Osteoblast (primary cell): ENCODE measurements at regions not wholly inside any gene's neighbourhood (a gene's known extent, or its start where the extent isn't known, plus 50 kb on each side); places are given as distances from the start of the nearest gene placed in this dataset.

Source experiments
- DNase-seq: peaks from one replicate; pipeline ENCODE4 v3.0.0; 2011; ENCODE audit warnings: low spot score, mixed read lengths; ENCODE audit not compliant: insufficient read length; ENCODE audit errors: missing footprints
- H2AFZ ChIP-seq: 2 replicates; pipeline ENCODE4 v1.6.0; 2011; ENCODE audit warnings: mild to moderate bottlenecking, low read length
- H3K27ac ChIP-seq: 2 replicates; pipeline ENCODE4 v1.5.1; 2011; ENCODE audit warnings: mild to moderate bottlenecking, low read depth, low read length, moderate library complexity
- H3K27me3 ChIP-seq: 2 replicates; pipeline ENCODE4 v1.6.0; 2012; ENCODE audit warnings: mild to moderate bottlenecking, control low read depth, inconsistent platforms, low read length, moderate library complexity; ENCODE audit not compliant: insufficient read depth
- H3K36me3 ChIP-seq: 2 replicates; pipeline ENCODE4 v1.5.1; 2011; ENCODE audit warnings: mild to moderate bottlenecking, low read length, control low read depth, moderate library complexity; ENCODE audit not compliant: insufficient read depth
- H3K4me1 ChIP-seq: 2 replicates; pipeline ENCODE4 v1.5.1; 2011; ENCODE audit warnings: mild to moderate bottlenecking, low read length, control low read depth, moderate library complexity; ENCODE audit not compliant: insufficient read depth
- H3K4me2 ChIP-seq: 2 replicates; pipeline ENCODE4 v1.6.0; 2011; ENCODE audit warnings: mild to moderate bottlenecking, low read length; ENCODE audit not compliant: insufficient read depth
- H3K4me3 ChIP-seq: fragments of 200-600 bp; sonication (generic); 3 replicates; pipeline ENCODE4 v1.5.1; 2012; ENCODE audit warnings: mild to moderate bottlenecking, low read length, inconsistent platforms; ENCODE audit not compliant: insufficient read depth
- H3K79me2 ChIP-seq: 2 replicates; pipeline ENCODE4 v1.6.0; 2012; ENCODE audit warnings: mild to moderate bottlenecking, low read length, control low read depth, inconsistent platforms; ENCODE audit not compliant: insufficient read depth
- H3K9me3 ChIP-seq: 2 replicates; pipeline ENCODE4 v1.5.1; 2011; ENCODE audit warnings: low read depth, low read length, control low read depth
- H4K20me1 ChIP-seq: 2 replicates; pipeline ENCODE4 v1.6.0; 2012; ENCODE audit warnings: mild to moderate bottlenecking, low read length, control low read depth; ENCODE audit not compliant: insufficient read depth
- TF ChIP-seq, protein P1 (sequence below): IDR thresholded peaks from 2 replicates; pipeline ENCODE4 v1.5.1; 2011; ENCODE audit warnings: mild to moderate bottlenecking, low read depth, low read length, moderate library complexity; ENCODE audit errors: extremely low read depth

DNA sequence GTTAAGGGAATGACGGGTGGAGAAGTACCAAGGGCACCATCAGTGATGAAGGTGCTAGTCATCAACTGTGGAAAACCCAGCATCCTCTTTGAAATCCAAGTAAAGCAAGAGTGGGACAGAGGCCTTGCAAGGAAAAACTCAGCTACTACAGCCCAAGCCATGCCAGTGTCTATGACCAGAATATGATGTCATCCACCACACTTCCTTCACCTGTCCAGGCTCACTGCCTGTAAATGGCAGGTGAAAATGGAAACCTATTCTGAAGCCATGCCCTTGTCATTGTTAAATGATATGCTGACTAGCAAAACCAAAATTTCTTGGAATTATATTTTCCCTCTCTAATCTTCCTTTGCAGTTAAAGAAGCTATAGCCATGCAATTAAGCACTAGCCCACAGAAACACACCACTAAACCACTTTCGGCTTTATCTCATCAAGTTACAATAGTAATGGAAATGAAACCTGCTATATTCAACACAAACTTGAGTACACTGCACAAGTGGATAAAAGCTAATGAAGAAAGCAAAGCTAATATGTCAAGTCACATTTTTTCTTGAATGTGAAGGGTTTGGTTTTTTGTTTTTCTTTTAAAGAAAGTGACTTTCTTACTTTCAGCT is 96.3 kb upstream of the RALGPS2 start:
- Histone ChIP-seq H3K4me1 (peaks cover 44% of the 10 kb centered on the region), H2AFZ (no peak overlapping the region), H3K79me2 (no peaks in the 10 kb centered on the region), H3K27ac (peak overlapping the region; percentile 80), H3K4me2 (peak overlapping the region; percentile 12), H3K9me3 (no peaks in the 10 kb centered on the region), H3K36me3 (no peaks in the 10 kb centered on the region), H4K20me1 (no peaks in the 10 kb centered on the region), H3K27me3 (no peaks in the 10 kb centered on the region), H3K4me3 (no peak overlapping the region)
- no peak for DNase-seq
- TF ChIP-seq, protein P1, sequence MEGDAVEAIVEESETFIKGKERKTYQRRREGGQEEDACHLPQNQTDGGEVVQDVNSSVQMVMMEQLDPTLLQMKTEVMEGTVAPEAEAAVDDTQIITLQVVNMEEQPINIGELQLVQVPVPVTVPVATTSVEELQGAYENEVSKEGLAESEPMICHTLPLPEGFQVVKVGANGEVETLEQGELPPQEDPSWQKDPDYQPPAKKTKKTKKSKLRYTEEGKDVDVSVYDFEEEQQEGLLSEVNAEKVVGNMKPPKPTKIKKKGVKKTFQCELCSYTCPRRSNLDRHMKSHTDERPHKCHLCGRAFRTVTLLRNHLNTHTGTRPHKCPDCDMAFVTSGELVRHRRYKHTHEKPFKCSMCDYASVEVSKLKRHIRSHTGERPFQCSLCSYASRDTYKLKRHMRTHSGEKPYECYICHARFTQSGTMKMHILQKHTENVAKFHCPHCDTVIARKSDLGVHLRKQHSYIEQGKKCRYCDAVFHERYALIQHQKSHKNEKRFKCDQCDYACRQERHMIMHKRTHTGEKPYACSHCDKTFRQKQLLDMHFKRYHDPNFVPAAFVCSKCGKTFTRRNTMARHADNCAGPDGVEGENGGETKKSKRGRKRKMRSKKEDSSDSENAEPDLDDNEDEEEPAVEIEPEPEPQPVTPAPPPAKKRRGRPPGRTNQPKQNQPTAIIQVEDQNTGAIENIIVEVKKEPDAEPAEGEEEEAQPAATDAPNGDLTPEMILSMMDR, result no peak

DNA sequence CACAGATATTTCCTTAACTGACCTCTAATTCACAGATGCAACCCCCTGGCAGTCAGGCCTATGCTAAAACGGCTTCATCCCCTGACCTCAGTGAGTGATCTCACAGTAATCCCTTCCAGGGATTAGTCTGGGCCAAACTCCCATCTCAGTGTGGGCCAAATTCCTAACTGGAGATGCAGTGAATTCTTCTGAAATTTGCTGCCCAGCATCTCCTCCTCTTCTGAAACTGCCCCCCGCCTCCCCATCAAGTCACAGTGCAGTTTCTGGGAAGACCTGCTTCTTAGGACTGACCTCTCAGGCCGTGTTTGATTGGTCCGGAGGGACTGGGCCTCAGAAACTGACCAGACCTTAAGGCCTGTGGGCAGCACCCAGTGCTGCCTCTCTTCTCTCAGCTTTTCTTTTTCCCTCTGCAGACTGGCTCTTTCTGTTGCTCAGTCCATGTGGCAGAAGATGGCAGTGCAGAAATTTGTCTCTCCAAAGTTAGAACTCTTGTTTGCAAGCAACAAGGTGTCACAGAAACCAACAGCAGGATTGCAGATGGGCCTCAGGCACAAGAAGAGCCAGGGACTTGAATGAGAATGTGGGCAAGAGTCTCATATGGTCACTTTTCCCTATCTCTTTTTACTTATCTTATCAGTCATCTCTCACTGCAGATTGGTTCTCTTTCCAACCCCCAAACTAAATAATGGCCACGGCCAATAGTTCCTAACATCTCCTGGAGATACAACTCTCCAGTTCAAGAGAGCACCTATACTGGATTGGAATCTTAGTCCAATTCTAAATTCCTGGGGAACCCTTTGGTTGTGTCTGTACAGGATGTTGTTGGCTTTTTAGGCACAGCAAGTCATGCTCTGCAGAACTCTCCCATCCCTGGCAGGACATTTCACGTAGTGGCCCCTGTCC is 95.5 kb upstream of the RALGPS2 start:
- Histone ChIP-seq H2AFZ (peak overlapping the region; percentile 60), H3K9me3 (no peaks in the 10 kb centered on the region), H3K27ac (peak overlapping the region; percentile 80), H3K4me2 (peak overlapping the region; percentile 12), H3K27me3 (no peaks in the 10 kb centered on the region), H3K4me1 (peaks cover 51% of the 10 kb centered on the region), H3K36me3 (no peaks in the 10 kb centered on the region), H3K4me3 (no peak overlapping the region), H3K79me2 (no peaks in the 10 kb centered on the region), H4K20me1 (no peaks in the 10 kb centered on the region)
- peak; percentile 84 for DNase-seq
- TF ChIP-seq, protein P1, result peak; percentile 25

DNA sequence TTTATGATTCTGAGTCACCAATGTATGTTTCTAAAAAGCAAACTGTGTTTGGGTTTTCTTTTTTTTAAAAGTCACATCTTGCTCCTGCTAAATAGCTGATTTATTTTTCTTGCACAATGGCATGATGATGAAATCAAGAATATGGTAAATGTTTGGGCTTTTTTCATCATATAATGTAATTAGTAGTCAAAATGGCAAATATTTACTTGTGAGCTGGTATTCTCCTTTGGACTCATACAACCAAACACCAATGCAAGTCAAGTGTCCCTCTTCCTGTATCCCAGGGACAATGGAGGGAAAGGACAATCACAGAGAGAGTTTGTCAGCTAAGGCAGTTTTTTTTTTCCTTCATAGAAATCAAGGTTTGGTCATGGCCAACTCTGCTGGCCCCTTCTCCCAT is 94.6 kb upstream of the RALGPS2 start:
- H4K20me1 ChIP-seq, result no peaks in the 10 kb centered on the region
- no peaks in the 10 kb centered on the region for H3K79me2 ChIP-seq
- no peak overlapping the region for H3K4me3 ChIP-seq
- H3K9me3 ChIP-seq, result no peaks in the 10 kb centered on the region
- no peak overlapping the region for H2AFZ ChIP-seq
- H3K27ac ChIP-seq, result peak overlapping the region; percentile 80
- no peak for DNase-seq
- no peaks in the 10 kb centered on the region for H3K27me3 ChIP-seq
- no peak overlapping the region for H3K4me2 ChIP-seq
- H3K36me3 ChIP-seq, result no peaks in the 10 kb centered on the region
- peaks cover 54% of the 10 kb centered on the region for H3K4me1 ChIP-seq
- TF ChIP-seq, protein P1, result no peak

DNA sequence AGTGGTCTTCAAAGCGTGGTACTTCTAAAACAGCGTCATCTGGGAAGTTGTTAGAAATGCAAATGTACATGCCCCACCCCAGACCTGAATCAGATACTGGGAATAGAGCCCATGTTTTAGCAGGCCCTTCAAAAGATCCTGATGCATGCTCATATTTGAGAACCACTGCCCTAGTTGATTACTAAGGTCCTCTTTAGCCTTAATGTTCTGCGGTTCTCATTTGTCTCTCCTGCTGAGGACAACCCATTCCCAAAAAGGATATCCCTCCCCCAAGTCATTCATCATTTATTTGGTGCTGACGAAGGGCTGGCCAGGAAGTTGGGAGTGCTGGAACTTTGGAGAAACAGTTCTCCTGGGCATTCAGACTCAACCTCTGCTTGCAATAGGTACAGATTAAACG is 92.4 kb upstream of the RALGPS2 start:
- H3K4me1 ChIP-seq, result peaks cover 54% of the 10 kb centered on the region
- H3K9me3 ChIP-seq, result no peaks in the 10 kb centered on the region
- TF ChIP-seq, protein P1, result no peak
- H3K27ac ChIP-seq, result peak overlapping the region; percentile 83
- peak overlapping the region; percentile 3 for H3K4me3 ChIP-seq
- no peaks in the 10 kb centered on the region for H4K20me1 ChIP-seq
- H3K27me3 ChIP-seq, result no peaks in the 10 kb centered on the region
- no peaks in the 10 kb centered on the region for H3K79me2 ChIP-seq
- no peaks in the 10 kb centered on the region for H3K36me3 ChIP-seq
- H2AFZ ChIP-seq, result peak overlapping the region; percentile 5
- peak overlapping the region; percentile 57 for H3K4me2 ChIP-seq
- DNase-seq, result peak; percentile 36
